Chondrocyte (in vitro differentiated cells): ENCODE measurements at regions not wholly inside any gene's neighbourhood (a gene's known extent, or its start where the extent isn't known, plus 50 kb on each side); places are given as distances from the start of the nearest gene placed in this dataset.

Experiments used
- DNase-seq: peaks from one replicate; pipeline ENCODE4 v3.0.0; 2021; ENCODE audit warnings: mixed read lengths, low spot score
- H3K27ac Mint-ChIP-seq: one replicate; pipeline ENCODE4 v1.8.0; 2021; ENCODE audit warnings: mild to moderate bottlenecking, moderate library complexity, mixed read lengths; ENCODE audit not compliant: unreplicated experiment
- H3K27me3 Mint-ChIP-seq: 2 replicates; pipeline ENCODE4 v1.8.0; 2021; ENCODE audit warnings: low read depth, mixed read lengths
- H3K36me3 Mint-ChIP-seq: 2 replicates; pipeline ENCODE4 v1.8.0; 2021; ENCODE audit warnings: low read depth, mixed read lengths
- H3K4me1 Mint-ChIP-seq: 2 replicates; pipeline ENCODE4 v1.8.0; 2021; ENCODE audit warnings: low read depth, mild to moderate bottlenecking, mixed read lengths
- H3K4me3 Mint-ChIP-seq: one replicate; pipeline ENCODE4 v1.8.0; 2021; ENCODE audit warnings: mild to moderate bottlenecking, moderate library complexity, mixed read lengths; ENCODE audit not compliant: unreplicated experiment
- H3K9me3 Mint-ChIP-seq: 2 replicates; pipeline ENCODE4 v1.8.0; 2021; ENCODE audit warnings: low read depth, mixed read lengths
- CTCF ChIP-seq: fragments of 200-600 bp; sonication (generic); IDR thresholded peaks from 2 replicates; pipeline ENCODE4 v1.5.0; 2021; ENCODE audit warnings: antibody characterized with exemption, mild to moderate bottlenecking, moderate library complexity

- H3K27me3 Mint-ChIP-seq = peaks cover 4% of the 10 kb centered on the region
- peaks cover 3% of the 10 kb centered on the region for H3K9me3 Mint-ChIP-seq
- TF ChIP-seq CTCF = no peak
- no peaks in the 10 kb centered on the region for H3K36me3 Mint-ChIP-seq
- no peak overlapping the region for H3K27ac Mint-ChIP-seq
- no peaks in the 10 kb centered on the region for H3K4me1 Mint-ChIP-seq
- DNase-seq = no peak
- no peak overlapping the region for H3K4me3 Mint-ChIP-seq
Measured at GRCh38 chr9:119649205-119649604, 280.0 kb upstream of the BRINP1 start.

GRCh38 chr9:119639287-119639955, 270.2 kb upstream of the BRINP1 start:
- Mint-ChIP-seq H3K27ac (no peak overlapping the region), H3K36me3 (no peaks in the 10 kb centered on the region), H3K4me1 (no peaks in the 10 kb centered on the region), H3K9me3 (peaks cover 10% of the 10 kb centered on the region), H3K4me3 (no peak overlapping the region), H3K27me3 (no peaks in the 10 kb centered on the region)
- no peak for TF ChIP-seq CTCF
- no peak for DNase-seq

- no peak overlapping the region for H3K27ac Mint-ChIP-seq
- H3K4me1 Mint-ChIP-seq = no peaks in the 10 kb centered on the region
- H3K27me3 Mint-ChIP-seq = no peaks in the 10 kb centered on the region
- H3K9me3 Mint-ChIP-seq = peaks cover 10% of the 10 kb centered on the region
- TF ChIP-seq CTCF = no peak
- DNase-seq = no peak
- no peaks in the 10 kb centered on the region for H3K36me3 Mint-ChIP-seq
- H3K4me3 Mint-ChIP-seq = no peak overlapping the region
Measured at GRCh38 chr9:119634006-119634405, 264.8 kb upstream of the BRINP1 start.

- TF ChIP-seq CTCF = no peak
- Mint-ChIP-seq H3K9me3 (peaks cover 14% of the 10 kb centered on the region), H3K36me3 (no peaks in the 10 kb centered on the region), H3K27me3 (no peaks in the 10 kb centered on the region), H3K4me3 (no peak overlapping the region), H3K4me1 (no peaks in the 10 kb centered on the region), H3K27ac (no peak overlapping the region)
- DNase-seq = no peak
Measured at GRCh38 chr9:119611565-119611964, 242.3 kb upstream of the BRINP1 start.

GRCh38 chr9:119609277-119609971, 240.2 kb upstream of the BRINP1 start:
- Mint-ChIP-seq H3K4me3 (no peak overlapping the region), H3K36me3 (no peaks in the 10 kb centered on the region), H3K27ac (no peak overlapping the region), H3K4me1 (no peaks in the 10 kb centered on the region), H3K9me3 (peaks cover 26% of the 10 kb centered on the region), H3K27me3 (no peaks in the 10 kb centered on the region)
- no peak for TF ChIP-seq CTCF
- DNase-seq = no peak
